DND-41 (cell line): ENCODE measurements at regions not wholly inside any gene's neighbourhood (a gene's known extent, or its start where the extent isn't known, plus 50 kb on each side); places are given as distances from the start of the nearest gene placed in this dataset.
"Not testable (repeated sequence)": the region's sequence is repeated elsewhere in the genome, so short reads cannot be mapped to it uniquely, and the experiment has no call there.

ENCODE experiments used
- CTCF ChIP-seq: IDR thresholded peaks from 2 replicates; pipeline ENCODE4 v1.5.1; 2012; ENCODE audit warnings: borderline replicate concordance, low read length, moderate library complexity, mild to moderate bottlenecking; ENCODE audit not compliant: poor library complexity, severe bottlenecking; ENCODE audit errors: extremely low read depth
- EZH2 ChIP-seq: IDR thresholded peaks from 3 replicates; pipeline ENCODE4 v1.6.1; 2012; ENCODE audit warnings: borderline replicate concordance, low read depth, mild to moderate bottlenecking, moderate library complexity, low read length, inconsistent platforms; ENCODE audit not compliant: severe bottlenecking

GRCh38 chr16:10328291-10328690 is 57.6 kb upstream of the ATF7IP2 start:
- not testable (repeated sequence) for TF ChIP-seq CTCF, EZH2
